OCI-LY1 (cell line): ENCODE measurements at regions not wholly inside any gene's neighbourhood (a gene's known extent, or its start where the extent isn't known, plus 50 kb on each side); places are given as distances from the start of the nearest gene placed in this dataset.

Experiments used
- EZH2 ChIP-seq: fragments of 200-600 bp; sonication (generic), shearing (Covaris generic); IDR thresholded peaks from 2 replicates; pipeline ENCODE4 v1.8.0; 2017; ENCODE audit warnings: borderline replicate concordance, mixed run types, mild to moderate bottlenecking, antibody characterized with exemption, low read length, moderate library complexity, mixed read lengths
- TF ChIP-seq, protein P1 (sequence below): fragments of 200-600 bp; sonication (generic), shearing (Covaris generic); IDR thresholded peaks from 2 replicates; pipeline ENCODE4 v1.5.1; 2017; ENCODE audit warnings: mild to moderate bottlenecking, antibody characterized with exemption, low read length, moderate library complexity, mixed read lengths

DNA sequence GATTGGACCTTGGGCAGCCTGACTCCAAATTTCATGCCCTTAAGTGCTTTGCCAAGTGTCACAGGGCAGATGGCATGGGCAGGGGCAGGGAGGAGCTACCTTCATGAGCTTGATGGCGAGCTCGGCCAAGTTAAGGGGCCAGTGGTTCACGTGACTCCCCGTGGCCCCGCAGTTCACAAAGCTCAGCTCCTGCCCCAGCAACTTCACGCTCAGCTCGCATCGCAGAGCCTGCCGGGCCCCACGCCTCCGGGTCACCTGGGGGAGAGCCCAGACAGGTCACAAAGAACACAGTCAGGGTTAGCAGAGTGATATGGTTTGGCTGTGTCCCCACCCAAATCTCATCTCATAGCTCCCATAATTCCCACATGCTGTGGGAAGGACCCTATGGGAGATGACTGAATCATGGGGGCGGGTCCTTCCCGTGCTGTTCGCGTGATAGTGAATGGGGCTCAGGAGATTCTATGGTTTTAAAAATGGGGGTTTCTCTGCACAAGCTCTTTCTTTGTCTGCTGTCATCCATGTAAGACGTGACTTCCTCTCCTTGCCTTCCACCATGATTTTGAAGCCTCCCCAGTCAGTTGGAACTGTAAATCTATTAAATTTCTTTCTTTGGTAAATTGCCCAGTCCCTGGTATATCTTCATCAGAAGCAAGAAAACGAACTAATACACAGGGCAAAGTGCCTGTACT is 108.1 kb downstream of the LITAF start:
- TF ChIP-seq, protein P1, sequence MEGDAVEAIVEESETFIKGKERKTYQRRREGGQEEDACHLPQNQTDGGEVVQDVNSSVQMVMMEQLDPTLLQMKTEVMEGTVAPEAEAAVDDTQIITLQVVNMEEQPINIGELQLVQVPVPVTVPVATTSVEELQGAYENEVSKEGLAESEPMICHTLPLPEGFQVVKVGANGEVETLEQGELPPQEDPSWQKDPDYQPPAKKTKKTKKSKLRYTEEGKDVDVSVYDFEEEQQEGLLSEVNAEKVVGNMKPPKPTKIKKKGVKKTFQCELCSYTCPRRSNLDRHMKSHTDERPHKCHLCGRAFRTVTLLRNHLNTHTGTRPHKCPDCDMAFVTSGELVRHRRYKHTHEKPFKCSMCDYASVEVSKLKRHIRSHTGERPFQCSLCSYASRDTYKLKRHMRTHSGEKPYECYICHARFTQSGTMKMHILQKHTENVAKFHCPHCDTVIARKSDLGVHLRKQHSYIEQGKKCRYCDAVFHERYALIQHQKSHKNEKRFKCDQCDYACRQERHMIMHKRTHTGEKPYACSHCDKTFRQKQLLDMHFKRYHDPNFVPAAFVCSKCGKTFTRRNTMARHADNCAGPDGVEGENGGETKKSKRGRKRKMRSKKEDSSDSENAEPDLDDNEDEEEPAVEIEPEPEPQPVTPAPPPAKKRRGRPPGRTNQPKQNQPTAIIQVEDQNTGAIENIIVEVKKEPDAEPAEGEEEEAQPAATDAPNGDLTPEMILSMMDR: no peak
- no peak for TF ChIP-seq EZH2
